Astrocyte of the spinal cord (primary cell): ENCODE measurements at regions not wholly inside any gene's neighbourhood (a gene's known extent, or its start where the extent isn't known, plus 50 kb on each side); places are given as distances from the start of the nearest gene placed in this dataset.

Source experiments
- DNase-seq: peaks from one replicate; pipeline ENCODE4 v3.0.0; 2011; ENCODE audit warnings: low read depth, low spot score
- H3K4me3 ChIP-seq: 2 replicates; pipeline ENCODE4 v1.5.1; 2011; ENCODE audit warnings: low read depth, mild to moderate bottlenecking, low read length, moderate library complexity
- CTCF ChIP-seq: IDR thresholded peaks from 2 replicates; pipeline ENCODE4 v1.5.1; 2012; ENCODE audit warnings: low read depth, mild to moderate bottlenecking, low read length, inconsistent platforms
- in situ Hi-C: cut with HindIII; loops from 2 replicates; pipeline ENCODE4 v1.10.0; 2017; ENCODE audit warnings: low sequenced_read_pairs

GRCh38 chr7:19984231-19984632, 210.8 kb upstream of the TMEM196 start:
- in situ Hi-C loops: no loop called here
- no peak overlapping the region for H3K4me3 ChIP-seq
- no peak for TF ChIP-seq CTCF

GRCh38 chr7:19982841-19983835, 209.7 kb upstream of the TMEM196 start:
- TF ChIP-seq CTCF: peak; percentile 51
- in situ Hi-C loops: no loop called here
- DNase-seq: peak; percentile 82
- H3K4me3 ChIP-seq: no peak overlapping the region

More at GRCh38 chr7:19984231-19984632, 210.8 kb upstream of the TMEM196 start:
- DNase-seq: no peak

GRCh38 chr7:19973581-19973980, 200.2 kb upstream of the TMEM196 start:
- no peak for TF ChIP-seq CTCF
- in situ Hi-C loops: no loop called here
- no peak for DNase-seq
- no peak overlapping the region for H3K4me3 ChIP-seq

- TF ChIP-seq CTCF: no peak
- DNase-seq: no peak
- no peak overlapping the region for H3K4me3 ChIP-seq
- in situ Hi-C loops: no loop called here
Measured at GRCh38 chr7:19972876-19973275, 199.5 kb upstream of the TMEM196 start.

GRCh38 chr7:19971956-19972355, 198.5 kb upstream of the TMEM196 start:
- no peak for TF ChIP-seq CTCF
- in situ Hi-C loops: no loop called here
- H3K4me3 ChIP-seq: no peak overlapping the region
- DNase-seq: no peak

- no peak overlapping the region for H3K4me3 ChIP-seq
- DNase-seq: no peak
- in situ Hi-C loops: no loop called here
- no peak for TF ChIP-seq CTCF
Measured at GRCh38 chr7:19970514-19970913, 197.1 kb upstream of the TMEM196 start.
